Common myeloid progenitor, CD34-positive (primary cell): ENCODE measurements at regions not wholly inside any gene's neighbourhood (a gene's known extent, or its start where the extent isn't known, plus 50 kb on each side); places are given as distances from the start of the nearest gene placed in this dataset.

ENCODE experiments used
- CTCF ChIA-PET: fragments of 350-600 bp; sonication (Branson Sonifier 250); formaldehyde crosslinking; loops from one replicate; lab custom pipeline; 2021; ENCODE audit warnings: antibody characterized with exemption; lab: Charles Lee
- POLR2A ChIA-PET: fragments of 350-600 bp; sonication (Branson Sonifier 250); formaldehyde crosslinking; loops from one replicate; lab custom pipeline; 2021; ENCODE audit warnings: antibody characterized with exemption; lab: Charles Lee
- DNase-seq, 3 donors: peaks; one replicate each; pipeline versions ENCODE4 v3.0.0 to v3.0.0-alpha.2; 2013
- H3K27ac ChIP-seq, 2 experiments: 1 replicate in 1 of 2; 2 replicates in 1 of 2; pipeline ENCODE4 v1.7.0; 2013; ENCODE audit warnings: inconsistent platforms in 2 of 2, low read length in 2 of 2, mild to moderate bottlenecking in 2 of 2, low read depth in 1 of 2, moderate library complexity in 1 of 2; ENCODE audit not compliant: severe bottlenecking in 2 of 2, insufficient read depth in 1 of 2, poor library complexity in 1 of 2
- H3K27me3 ChIP-seq, 5 experiments: replicated peaks in 2 of 5; 1 replicate in 3 of 5; 2 replicates in 2 of 5; pipeline versions ENCODE4 v1.6.1 to v1.7.0; 2013; ENCODE audit warnings: low read length in 4 of 5, mild to moderate bottlenecking in 2 of 5, moderate library complexity in 2 of 5, inconsistent platforms in 1 of 5; ENCODE audit not compliant: insufficient read depth in 5 of 5, control insufficient read depth in 4 of 5
- H3K36me3 ChIP-seq, 4 experiments: 1 replicate in 2 of 4; 2 replicates in 2 of 4; pipeline versions ENCODE4 v1.6.1 to v1.7.0; 2013; ENCODE audit warnings: low read length in 3 of 4, control low read depth in 1 of 4, mild to moderate bottlenecking in 1 of 4; ENCODE audit not compliant: control insufficient read depth in 4 of 4, insufficient read depth in 4 of 4
- H3K4me1 ChIP-seq, 4 experiments: 1 replicate in 3 of 4; 2 replicates in 1 of 4; pipeline versions ENCODE4 v1.6.1 to v1.7.1; 2013; ENCODE audit warnings: low read length in 3 of 4, mild to moderate bottlenecking in 3 of 4, control low read depth in 1 of 4, inconsistent platforms in 1 of 4, moderate library complexity in 1 of 4; ENCODE audit not compliant: control insufficient read depth in 4 of 4, insufficient read depth in 4 of 4; ENCODE audit errors: control extremely low read depth in 1 of 4
- H3K4me3 ChIP-seq, 7 experiments: 1 replicate in 4 of 7; 2 replicates in 3 of 7; pipeline versions ENCODE4 v1.5.1 to v1.7.0; 2013; ENCODE audit warnings: mild to moderate bottlenecking in 7 of 7, low read length in 6 of 7, moderate library complexity in 6 of 7, inconsistent platforms in 2 of 7, low read depth in 2 of 7, control low read depth in 1 of 7; ENCODE audit not compliant: insufficient read depth in 4 of 7, control insufficient read depth in 1 of 7; ENCODE audit errors: extremely low read depth in 1 of 7
- H3K9me3 ChIP-seq, 5 experiments: 1 replicate in 4 of 5; 2 replicates in 1 of 5; pipeline versions ENCODE4 v1.6.1 to v1.7.1; 2013; ENCODE audit warnings: low read length in 4 of 5, mild to moderate bottlenecking in 2 of 5, inconsistent platforms in 1 of 5, low read depth in 1 of 5, moderate library complexity in 1 of 5; ENCODE audit not compliant: control insufficient read depth in 4 of 5, insufficient read depth in 2 of 5; ENCODE audit errors: control extremely low read depth in 1 of 5
- WGBS: methylation state at CpG from one replicate; pipeline ENCODE4 v1.1.5; 2013; ENCODE audit not compliant: insufficient coverage; 5-methylcytosine and 5-hydroxymethylcytosine counted together

DNA sequence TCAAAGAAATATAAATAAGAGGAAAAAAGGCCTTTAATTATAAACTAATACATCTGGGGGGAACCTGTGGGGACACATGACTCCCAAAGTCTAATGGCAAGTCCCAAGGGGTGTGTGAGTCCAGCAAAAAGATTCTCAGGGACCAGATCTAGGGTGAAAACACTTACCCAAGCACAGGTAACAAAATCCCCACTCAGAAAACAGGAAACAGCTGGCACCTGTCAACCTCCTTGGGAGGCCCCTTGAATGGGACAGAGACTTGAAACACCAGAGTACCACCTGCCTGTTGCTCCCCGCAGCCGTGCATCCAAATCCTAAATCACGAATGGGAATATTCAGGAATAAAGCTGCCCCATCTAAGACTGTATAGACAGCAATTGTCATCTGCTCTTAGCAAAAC is 461.2 kb upstream of the CDH5 start:
- WGBS: 97% methylated on average over 3 of the region's 3 CpGs
- ChIA-PET CTCF (no interaction called here), POLR2A (no interaction called here)
- H3K27ac ChIP-seq: no peak overlapping the region
- no peaks in the 10 kb centered on the region for H3K9me3 ChIP-seq
- no peaks in the 10 kb centered on the region for H3K4me1 ChIP-seq
- H3K27me3 ChIP-seq: peaks cover 0 to 3% (median 2%) of the 10 kb centered on the region in 5 experiments
- no peak for DNase-seq
- no peaks in the 10 kb centered on the region for H3K36me3 ChIP-seq
- H3K4me3 ChIP-seq: no peak overlapping the region

DNA sequence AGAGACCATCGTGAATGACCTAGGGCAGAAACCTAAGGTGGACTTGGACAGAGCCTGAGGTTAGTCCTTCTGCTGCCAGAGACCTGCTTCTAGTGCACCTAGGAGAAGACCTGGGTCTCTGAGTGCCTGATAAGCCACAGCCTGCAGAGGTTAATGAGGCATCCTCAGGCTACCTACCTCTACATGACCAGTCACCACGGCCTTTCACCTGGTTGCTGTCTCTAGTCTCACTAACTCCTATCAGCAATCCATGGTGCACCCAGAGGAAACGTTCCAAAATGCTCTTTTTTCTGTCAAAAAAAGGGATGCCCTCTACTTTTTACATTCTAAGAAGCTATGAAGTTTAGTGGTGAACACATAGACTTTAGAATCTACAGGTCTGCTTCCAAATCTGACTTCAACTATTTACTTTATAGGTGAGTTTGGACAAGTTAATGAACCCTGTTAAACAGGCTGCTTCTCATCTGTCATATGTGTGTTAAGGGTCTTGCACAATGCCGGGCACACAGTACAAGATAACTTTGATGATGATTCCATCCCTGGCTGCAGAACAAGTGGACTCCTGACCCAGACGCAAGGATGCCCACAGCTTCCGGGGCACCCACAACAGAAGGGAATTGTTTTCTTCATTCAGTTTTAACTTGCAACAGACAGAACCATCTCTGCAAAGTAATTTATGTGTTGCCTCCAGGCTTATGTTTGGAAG is 469.9 kb upstream of the CDH5 start:
- Histone ChIP-seq H3K4me3 (no peak overlapping the region), H3K36me3 (no peaks in the 10 kb centered on the region), H3K27ac (no peak overlapping the region), H3K4me1 (no peaks in the 10 kb centered on the region), H3K27me3 (peaks cover 0 to 5% (median 0%) of the 10 kb centered on the region in 5 experiments), H3K9me3 (peaks cover 0 to 2% (median 2%) of the 10 kb centered on the region in 5 experiments)
- DNase-seq: no peak
- ChIA-PET CTCF (no interaction called here), POLR2A (no interaction called here)
- 96% methylated on average over 3 of the region's 6 CpGs for whole genome bisulfite sequencing

DNA sequence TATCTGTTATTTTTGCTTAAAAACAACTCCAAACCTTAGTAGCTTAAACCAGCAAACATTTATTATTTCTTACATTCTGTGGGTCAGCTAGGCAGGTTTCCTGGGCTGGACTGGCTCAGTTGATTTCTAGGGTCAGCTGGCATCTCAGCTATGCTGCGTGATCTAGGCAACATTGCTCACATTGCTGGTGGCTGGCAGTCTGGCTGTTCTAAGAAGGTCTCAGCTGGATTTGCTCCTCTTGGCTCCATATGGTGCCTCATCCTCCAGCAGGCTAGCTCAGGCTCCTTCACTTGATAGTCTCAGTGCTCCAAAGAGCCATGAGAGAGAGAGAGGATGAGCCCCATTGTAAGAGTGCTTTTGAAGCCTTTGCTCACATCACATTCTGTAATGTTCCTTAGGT is 470.6 kb upstream of the CDH5 start:
- peaks cover 0 to 5% (median 0%) of the 10 kb centered on the region in 5 experiments for H3K27me3 ChIP-seq
- no peaks in the 10 kb centered on the region for H3K4me1 ChIP-seq
- 100% methylated on average over 1 of the region's 1 CpG for WGBS
- no peak overlapping the region for H3K27ac ChIP-seq
- H3K4me3 ChIP-seq: no peak overlapping the region
- H3K36me3 ChIP-seq: no peaks in the 10 kb centered on the region
- ChIA-PET POLR2A (no interaction called here), CTCF (no interaction called here)
- peaks cover 0 to 2% (median 2%) of the 10 kb centered on the region in 5 experiments for H3K9me3 ChIP-seq
- no peak for DNase-seq

DNA sequence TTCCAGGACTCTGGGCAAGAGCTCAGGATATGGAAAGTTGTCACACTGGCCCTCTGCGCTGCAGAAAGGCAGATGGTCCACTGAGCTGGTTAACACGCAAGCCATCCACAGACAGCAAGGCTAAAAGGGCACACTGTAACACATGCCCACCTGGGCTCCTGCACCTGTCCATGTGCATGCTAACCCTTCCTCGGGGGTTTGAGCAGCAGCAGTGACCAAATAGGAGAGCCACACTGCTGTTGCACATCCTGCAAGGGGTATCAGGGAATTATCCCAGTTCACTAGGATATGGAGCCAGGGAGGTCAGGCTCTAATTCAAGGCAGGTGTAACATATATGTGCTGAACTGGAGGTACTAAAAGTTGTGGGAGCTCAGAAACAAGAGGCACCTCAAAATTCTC is 471.0 kb upstream of the CDH5 start:
- POLR2A ChIA-PET: no interaction called here
- DNase-seq: no peak
- no peak overlapping the region for H3K4me3 ChIP-seq
- H3K4me1 ChIP-seq: no peaks in the 10 kb centered on the region
- H3K9me3 ChIP-seq: peaks cover 0 to 2% (median 2%) of the 10 kb centered on the region in 5 experiments
- H3K36me3 ChIP-seq: no peaks in the 10 kb centered on the region
- H3K27me3 ChIP-seq: peaks cover 0 to 5% (median 0%) of the 10 kb centered on the region in 5 experiments
- CTCF ChIA-PET: no interaction called here
- no peak overlapping the region for H3K27ac ChIP-seq
- WGBS: 87% methylated on average over 3 of the region's 3 CpGs

DNA sequence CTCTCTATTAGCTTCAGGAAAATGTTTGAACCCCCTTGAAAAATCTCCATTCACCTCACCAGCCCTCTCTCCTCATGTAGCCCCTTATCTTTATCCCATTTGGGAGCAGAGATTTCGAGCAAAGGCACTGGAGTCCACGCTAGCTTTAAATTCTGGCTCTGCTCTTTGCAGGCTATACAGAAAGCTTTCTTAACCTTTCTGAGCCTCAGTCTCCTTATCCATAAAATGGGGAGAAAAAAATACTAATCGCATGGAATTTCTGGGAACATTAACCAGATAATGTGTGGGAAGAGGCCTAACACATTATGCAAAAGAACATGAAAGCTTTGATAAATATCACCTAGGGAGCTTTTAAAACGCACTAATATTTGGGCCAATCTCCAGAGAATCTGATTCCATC is 476.3 kb upstream of the CDH5 start:
- ChIA-PET POLR2A (no interaction called here), CTCF (no interaction called here)
- no peaks in the 10 kb centered on the region for H3K36me3 ChIP-seq
- H3K27ac ChIP-seq: no peak overlapping the region
- peaks cover 0 to 2% (median 0%) of the 10 kb centered on the region in 5 experiments for H3K9me3 ChIP-seq
- peaks cover 0 to 8% (median 0%) of the 10 kb centered on the region in 4 experiments for H3K4me1 ChIP-seq
- no peak for DNase-seq
- no peak overlapping the region for H3K4me3 ChIP-seq
- WGBS: 100% methylated on average over 2 of the region's 4 CpGs
- H3K27me3 ChIP-seq: peaks cover 0 to 2% (median 0%) of the 10 kb centered on the region in 5 experiments

DNA sequence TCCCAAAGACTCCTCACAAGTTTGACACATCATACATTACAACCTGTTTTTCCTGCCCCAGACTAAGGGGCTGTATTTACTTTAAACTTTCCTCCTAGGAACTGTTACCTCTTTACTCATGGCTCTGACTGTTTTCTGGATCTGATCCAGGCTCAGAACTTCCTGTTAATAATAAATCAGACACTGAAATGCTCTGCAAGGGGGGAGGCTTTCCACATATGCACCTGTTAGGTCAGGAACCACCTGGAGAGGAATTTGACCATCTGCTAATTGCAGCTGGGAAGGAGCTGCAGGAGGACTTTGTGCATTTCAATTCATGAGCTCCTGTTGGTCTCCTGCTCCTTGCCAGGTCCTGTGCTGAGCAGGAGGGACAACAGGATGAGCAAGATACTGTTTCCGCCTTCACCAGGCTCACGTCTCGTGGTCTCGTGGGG is 476.9 kb upstream of the CDH5 start:
- CTCF ChIA-PET: interaction anchor here (1.0 kb wide), 1 partner anchor 13 kb away, joined by 3 read pairs; no protein-coding TSS in a partner anchor
- DNase-seq: peak in 2 of 3 donors; percentile 2 to 16
- peaks cover 0 to 2% (median 0%) of the 10 kb centered on the region in 5 experiments for H3K9me3 ChIP-seq
- H3K4me1 ChIP-seq: peaks cover 0 to 8% (median 0%) of the 10 kb centered on the region in 4 experiments
- H3K36me3 ChIP-seq: no peaks in the 10 kb centered on the region
- POLR2A ChIA-PET: no interaction called here
- H3K4me3 ChIP-seq: no peak overlapping the region
- no peak overlapping the region for H3K27ac ChIP-seq
- H3K27me3 ChIP-seq: peaks cover 0 to 2% (median 0%) of the 10 kb centered on the region in 5 experiments
- WGBS: 39% methylated on average over 3 of the region's 4 CpGs

DNA sequence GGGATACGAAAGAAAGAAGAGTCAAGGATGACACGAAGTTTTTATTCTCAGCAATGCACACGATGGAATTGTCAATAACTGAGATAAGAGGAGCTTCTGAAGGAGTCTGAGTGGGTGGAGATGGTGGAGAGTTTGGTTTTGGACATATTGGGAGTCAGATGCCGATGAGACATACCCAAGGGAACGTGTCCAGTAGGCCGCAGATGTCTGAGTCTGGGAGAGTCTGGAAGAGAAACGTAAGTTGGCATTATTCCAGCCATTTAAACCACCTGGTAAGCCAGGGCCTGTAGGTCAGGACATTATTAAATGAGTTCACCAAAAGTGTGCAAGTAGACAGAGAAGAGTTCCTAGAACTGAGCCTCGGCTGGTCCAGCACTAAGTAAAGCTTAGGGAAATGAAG is 478.3 kb upstream of the CDH5 start:
- H3K36me3 ChIP-seq: no peaks in the 10 kb centered on the region
- H3K4me1 ChIP-seq: peaks cover 0 to 8% (median 0%) of the 10 kb centered on the region in 4 experiments
- WGBS: 95% methylated on average over 8 of the region's 8 CpGs
- CTCF ChIA-PET: no interaction called here
- H3K9me3 ChIP-seq: no peaks in the 10 kb centered on the region
- no peak overlapping the region for H3K27ac ChIP-seq
- POLR2A ChIA-PET: no interaction called here
- H3K4me3 ChIP-seq: no peak overlapping the region
- no peak for DNase-seq
- peaks cover 0 to 2% (median 0%) of the 10 kb centered on the region in 5 experiments for H3K27me3 ChIP-seq
